ENCODE measurements at regions not wholly inside any gene's neighbourhood (a gene's known extent, or its start where the extent isn't known, plus 50 kb on each side); places are given as distances from the start of the nearest gene placed in this dataset.

DNA sequence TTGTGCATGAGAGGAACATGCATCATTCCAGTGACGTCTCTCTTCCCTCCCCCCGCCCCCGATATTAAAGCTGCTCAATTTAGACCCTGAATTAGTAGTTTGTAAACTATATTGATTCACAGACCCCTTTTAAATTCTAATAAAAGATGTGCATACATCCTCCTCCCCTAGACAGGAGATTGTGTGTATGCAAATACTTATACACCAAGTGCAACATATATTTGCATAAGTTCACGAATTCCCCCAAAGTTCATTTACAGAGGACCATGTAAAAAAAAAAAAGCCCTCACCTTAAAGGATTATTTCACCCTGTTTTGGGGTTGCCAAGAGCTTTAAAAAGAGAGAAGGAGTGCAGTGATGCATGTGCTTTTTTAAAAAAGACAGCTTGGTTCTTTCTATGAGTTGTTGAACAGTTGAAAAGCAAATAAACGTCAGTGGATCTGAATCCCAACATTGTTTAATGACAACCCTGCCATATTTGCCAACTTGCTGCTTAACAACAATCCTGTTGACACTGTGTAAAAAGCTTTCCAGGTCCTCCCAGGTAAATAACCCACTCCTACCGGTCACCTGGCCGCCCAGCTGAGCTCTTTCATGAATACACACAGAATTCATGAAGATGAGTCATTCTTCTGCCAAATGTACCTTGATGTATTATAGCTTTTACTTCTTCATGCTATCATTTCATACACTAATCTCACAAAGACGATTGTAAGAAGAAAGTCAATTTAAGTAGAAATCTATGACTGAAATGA is 211.5 kb downstream of the IKZF2 start:
- Histone ChIP-seq H3K27me3 (no peaks in the 10 kb centered on the region), H3K4me3 (no peak overlapping the region), H3K36me3 (no peaks in the 10 kb centered on the region), H3K9me3 (no peaks in the 10 kb centered on the region), H3K4me1 (peaks cover 0 to 7% (median 6%) of the 10 kb centered on the region in 4 donors), H3K27ac (no peak overlapping the region)
- TF ChIP-seq EP300 (IDR thresholded peaks at IDR 0.05), result no peak
- TF ChIP-seq POLR2A (IDR thresholded peaks at IDR 0.05), result no peak
- TF ChIP-seq, protein P1, sequence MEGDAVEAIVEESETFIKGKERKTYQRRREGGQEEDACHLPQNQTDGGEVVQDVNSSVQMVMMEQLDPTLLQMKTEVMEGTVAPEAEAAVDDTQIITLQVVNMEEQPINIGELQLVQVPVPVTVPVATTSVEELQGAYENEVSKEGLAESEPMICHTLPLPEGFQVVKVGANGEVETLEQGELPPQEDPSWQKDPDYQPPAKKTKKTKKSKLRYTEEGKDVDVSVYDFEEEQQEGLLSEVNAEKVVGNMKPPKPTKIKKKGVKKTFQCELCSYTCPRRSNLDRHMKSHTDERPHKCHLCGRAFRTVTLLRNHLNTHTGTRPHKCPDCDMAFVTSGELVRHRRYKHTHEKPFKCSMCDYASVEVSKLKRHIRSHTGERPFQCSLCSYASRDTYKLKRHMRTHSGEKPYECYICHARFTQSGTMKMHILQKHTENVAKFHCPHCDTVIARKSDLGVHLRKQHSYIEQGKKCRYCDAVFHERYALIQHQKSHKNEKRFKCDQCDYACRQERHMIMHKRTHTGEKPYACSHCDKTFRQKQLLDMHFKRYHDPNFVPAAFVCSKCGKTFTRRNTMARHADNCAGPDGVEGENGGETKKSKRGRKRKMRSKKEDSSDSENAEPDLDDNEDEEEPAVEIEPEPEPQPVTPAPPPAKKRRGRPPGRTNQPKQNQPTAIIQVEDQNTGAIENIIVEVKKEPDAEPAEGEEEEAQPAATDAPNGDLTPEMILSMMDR (IDR thresholded peaks at IDR 0.05), result no peak
- no peak for TF ChIP-seq POLR2AphosphoS5 (IDR thresholded peaks at IDR 0.05)
- intact Hi-C loops (cut with DNase I), result no loop called here
- WGBS, 2 donors, result 25 to 61% methylated on average over 8 of the region's 8 CpGs
- DNase-seq, result no peak

DNA sequence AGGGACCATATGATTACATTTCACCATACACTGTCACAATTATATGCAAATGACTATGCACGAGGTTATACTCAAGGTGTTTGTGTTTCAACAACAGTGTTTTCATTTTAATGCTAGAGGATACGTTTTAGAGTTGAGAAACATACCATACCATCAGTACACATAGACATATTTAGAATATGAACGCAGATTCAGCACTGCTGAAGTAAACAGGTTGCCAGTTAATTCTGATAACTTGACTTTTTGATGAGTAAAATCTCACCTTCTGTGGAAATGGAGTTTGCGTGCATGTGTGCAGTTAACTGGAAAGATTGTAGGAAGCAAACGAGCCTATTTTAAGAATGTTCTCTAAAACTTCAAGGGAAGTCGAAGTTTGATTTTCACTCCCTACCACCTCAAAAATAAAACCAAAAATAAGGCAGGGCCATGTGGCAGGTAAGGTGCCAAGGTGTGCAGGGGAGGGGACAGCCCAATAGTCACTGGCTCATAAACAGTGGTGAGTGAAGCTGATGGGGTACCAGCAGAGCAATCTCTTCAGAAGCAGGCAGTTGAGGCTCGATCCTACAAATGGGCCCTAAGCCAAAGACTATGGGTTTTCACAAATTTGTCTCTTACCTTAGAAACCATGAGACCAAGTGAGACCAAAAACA is 213.1 kb downstream of the IKZF2 start:
- Histone ChIP-seq H3K27ac (no peak overlapping the region), H3K4me3 (no peak overlapping the region), H3K9me3 (no peaks in the 10 kb centered on the region), H3K4me1 (peaks cover 0 to 7% (median 6%) of the 10 kb centered on the region in 4 donors), H3K27me3 (no peaks in the 10 kb centered on the region), H3K36me3 (no peaks in the 10 kb centered on the region)
- no peak for DNase-seq
- intact Hi-C loops (cut with DNase I), result no loop called here
- no peak for TF ChIP-seq EP300 (IDR thresholded peaks at IDR 0.05)
- TF ChIP-seq POLR2AphosphoS5 (IDR thresholded peaks at IDR 0.05), result no peak
- TF ChIP-seq, protein P1 (IDR thresholded peaks at IDR 0.05), result no peak
- no peak for TF ChIP-seq POLR2A (IDR thresholded peaks at IDR 0.05)
- WGBS, 2 donors, result 89 to 90% methylated on average over 7 of the region's 7 CpGs

DNA sequence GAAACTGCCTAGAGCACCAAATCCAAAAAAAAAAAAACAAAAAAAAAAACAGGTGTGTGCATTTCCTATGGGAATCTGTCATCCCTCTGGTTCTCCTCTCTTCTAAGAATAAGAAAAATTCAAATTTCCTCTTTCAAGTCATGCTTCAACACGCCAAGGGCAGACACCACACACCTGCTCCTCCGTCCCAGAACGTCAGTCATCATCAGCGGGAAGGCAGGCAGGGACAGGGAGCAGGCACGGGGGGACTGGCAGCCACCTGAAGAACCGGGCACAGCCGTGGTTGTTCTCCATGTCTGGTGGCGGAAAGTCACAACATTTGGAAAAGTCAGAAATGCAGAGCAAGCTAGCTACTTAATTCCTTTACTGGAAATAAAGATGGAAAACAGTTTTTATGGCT is 214.8 kb downstream of the IKZF2 start:
- TF ChIP-seq, protein P1 (IDR thresholded peaks at IDR 0.05), result no peak
- TF ChIP-seq EP300 (IDR thresholded peaks at IDR 0.05), result no peak
- TF ChIP-seq POLR2A (IDR thresholded peaks at IDR 0.05), result no peak
- no peak for TF ChIP-seq POLR2AphosphoS5 (IDR thresholded peaks at IDR 0.05)
- H3K27me3 ChIP-seq, result no peaks in the 10 kb centered on the region
- no peaks in the 10 kb centered on the region for H3K9me3 ChIP-seq
- intact Hi-C loops (cut with DNase I), result no loop called here
- H3K36me3 ChIP-seq, result no peaks in the 10 kb centered on the region
- DNase-seq, result no peak
- WGBS, 2 donors, result 90 to 94% methylated on average over 8 of the region's 8 CpGs
- H3K4me1 ChIP-seq, result peaks cover 0 to 7% (median 6%) of the 10 kb centered on the region in 4 donors
- H3K27ac ChIP-seq, result no peak overlapping the region
- H3K4me3 ChIP-seq, result no peak overlapping the region

DNA sequence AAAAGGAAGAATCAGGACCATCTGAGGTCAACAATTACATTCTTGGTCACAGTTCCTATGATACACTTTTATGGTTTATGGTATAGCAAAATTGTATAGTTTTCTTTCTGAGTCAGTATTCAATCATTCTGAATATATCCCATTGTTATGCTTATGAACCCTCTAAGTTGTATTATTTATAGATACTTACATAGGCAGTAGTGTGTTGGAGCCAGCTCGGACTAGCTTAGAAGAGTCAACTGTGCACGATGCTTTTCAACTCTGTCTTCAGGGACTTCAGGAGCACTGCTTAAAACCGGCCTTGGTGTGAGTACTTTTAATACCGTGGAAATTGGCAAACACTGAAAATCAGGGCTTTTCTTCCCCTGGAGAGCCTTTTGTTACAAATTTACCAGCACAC is 215.7 kb downstream of the IKZF2 start:
- Histone ChIP-seq H3K36me3 (no peaks in the 10 kb centered on the region), H3K27me3 (no peaks in the 10 kb centered on the region), H3K9me3 (no peaks in the 10 kb centered on the region), H3K4me1 (peaks cover 0 to 3% (median 2%) of the 10 kb centered on the region in 4 donors), H3K4me3 (no peak overlapping the region), H3K27ac (no peak overlapping the region)
- TF ChIP-seq POLR2AphosphoS5 (IDR thresholded peaks at IDR 0.05), result no peak
- no peak for TF ChIP-seq EP300 (IDR thresholded peaks at IDR 0.05)
- TF ChIP-seq, protein P1 (IDR thresholded peaks at IDR 0.05), result no peak
- no peak for TF ChIP-seq POLR2A (IDR thresholded peaks at IDR 0.05)
- intact Hi-C loops (cut with DNase I), result no loop called here
- WGBS, 2 donors, result 91 to 92% methylated on average over 4 of the region's 4 CpGs
- DNase-seq, result no peak
